HepG2 (cell line): ENCODE measurements at regions not wholly inside any gene's neighbourhood (a gene's known extent, or its start where the extent isn't known, plus 50 kb on each side); places are given as distances from the start of the nearest gene placed in this dataset.

Source experiments
- ATAC-seq: fragments of 200-7000 bp; cut with Tn5 transposase; 3 replicates; pipeline ENCODE4 v1.9.1; 2020; ENCODE audit warnings: mild to moderate bottlenecking, moderate library complexity
- BruUV-seq: library from RNA; stranded (reverse); fragments of 400-500 nt; replicated peaks from 2 replicates; lab custom pipeline; 2021; lab: Mats Ljungman, UMichigan
- CTCF ChIA-PET: fragments of 300-600 bp; formaldehyde crosslinking; extraction: SDS; loops from one replicate; lab custom pipeline; 2021; ENCODE audit warnings: low total read pairs, inconsistent platforms, low intra/inter-chr PET ratio; lab: Yijun Ruan, JAX
- POLR2A ChIA-PET: fragments of 350-600 bp; sonication (Branson Sonifier 250); formaldehyde crosslinking; loops from one replicate; lab custom pipeline; 2020; ENCODE audit warnings: antibody characterized with exemption, inconsistent platforms; lab: Yijun Ruan, JAX
- DNase-seq: peaks from one replicate; pipeline ENCODE4 v3.0.0-alpha.2; 2015; ENCODE audit warnings: low spot score
- FAIRE-seq: peaks from 3 replicates; lab custom pipeline; 2011; peaks lifted over from hg19 to GRCh38; lab: Jason Lieb, UNC
- H2AFZ ChIP-seq: one replicate; pipeline ENCODE4 v1.6.1; 2011; ENCODE audit warnings: low read length, inconsistent platforms
- H3K27ac ChIP-seq: fragments of 300-600 bp; 3 replicates; pipeline ENCODE4 v1.8.0; 2011; ENCODE audit warnings: mixed run types, mild to moderate bottlenecking, mixed read lengths, low read length, inconsistent platforms; ENCODE audit not compliant: insufficient read depth; ENCODE audit errors: extremely low read length
- H3K27me3 ChIP-seq, 2 experiments: fragments of 200-600 bp in 1 of 2; 2 replicates in 1 of 2; 3 replicates in 1 of 2; pipeline versions ENCODE4 v1.6.0 to v1.8.0; 2011; ENCODE audit warnings: low read length in 2 of 2, mild to moderate bottlenecking in 2 of 2, moderate library complexity in 2 of 2, inconsistent platforms in 1 of 2; ENCODE audit not compliant: insufficient read depth in 2 of 2, control insufficient read depth in 1 of 2
- H3K36me3 ChIP-seq, 2 experiments: fragments of 200-600 bp in 1 of 2; replicated peaks in 1 of 2; 2 replicates in 1 of 2; 3 replicates in 1 of 2; pipeline versions ENCODE4 v1.5.1 to v1.8.0; 2011; ENCODE audit warnings: low read length in 2 of 2, inconsistent platforms in 1 of 2; ENCODE audit not compliant: insufficient read depth in 2 of 2, control insufficient read depth in 1 of 2
- H3K4me1 ChIP-seq: 2 replicates; pipeline ENCODE4 v1.5.1; 2012; ENCODE audit warnings: low read length, inconsistent platforms; ENCODE audit not compliant: insufficient read depth
- H3K4me2 ChIP-seq: 2 replicates; pipeline ENCODE4 v1.6.0; 2011; ENCODE audit warnings: low read depth, low read length, inconsistent platforms
- H3K4me3 ChIP-seq, 3 experiments: fragments of 200-600 bp in 1 of 3; sonication (generic), shearing (Covaris generic) in 1 of 3; replicated peaks in 1 of 3; 2 replicates each; pipeline ENCODE4 v1.5.1; 2011 to 2016; ENCODE audit warnings: low read length in 3 of 3, inconsistent platforms in 2 of 3, low read depth in 2 of 3, mild to moderate bottlenecking in 2 of 3, control low read depth in 1 of 3, mixed read lengths in 1 of 3; ENCODE audit not compliant: insufficient read depth in 1 of 3
- H3K79me2 ChIP-seq: one replicate; pipeline ENCODE4 v1.6.1; 2011; ENCODE audit warnings: low read length, inconsistent platforms; ENCODE audit not compliant: insufficient read depth
- H3K9ac ChIP-seq: 2 replicates; pipeline ENCODE4 v1.6.0; 2011; ENCODE audit warnings: mild to moderate bottlenecking, low read depth, low read length, inconsistent platforms; ENCODE audit not compliant: insufficient read depth
- H3K9me3 ChIP-seq: 2 replicates; pipeline ENCODE4 v1.5.1; 2012; ENCODE audit warnings: mild to moderate bottlenecking, low read length
- H4K20me1 ChIP-seq: 2 replicates; pipeline ENCODE4 v1.6.0; 2011; ENCODE audit warnings: inconsistent platforms, mild to moderate bottlenecking, low read length, moderate library complexity; ENCODE audit not compliant: insufficient read depth
- CBFB ChIP-seq: sonication (generic); formaldehyde crosslinking; IDR thresholded peaks from 2 replicates; pipeline ENCODE4 v1.4.0; 2020; ENCODE audit warnings: missing genetic modification reagents
- NFIB ChIP-seq: sonication (generic); formaldehyde crosslinking; IDR thresholded peaks from 2 replicates; pipeline ENCODE4 v1.9.0; 2021; ENCODE audit warnings: missing genetic modification reagents, mild to moderate bottlenecking, borderline replicate concordance
- NONO ChIP-seq, 2 experiments: fragments of 450-650 bp in 1 of 2; sonication (generic) in 1 of 2; formaldehyde crosslinking in 1 of 2; IDR thresholded peaks in 1 of 2; conservative IDR thresholded peaks in 1 of 2; 2 replicates each; pipeline versions ENCODE4 v1.6.1 to v1.8.0; 2017 to 2022; ENCODE audit warnings: mild to moderate bottlenecking in 1 of 2, missing genetic modification reagents in 1 of 2, moderate library complexity in 1 of 2
- PBX3 ChIP-seq: sonication (generic); formaldehyde crosslinking; IDR thresholded peaks from 2 replicates; pipeline ENCODE4 v1.8.1; 2023; ENCODE audit warnings: missing genetic modification reagents, inconsistent platforms, borderline replicate concordance
- PRDM10 ChIP-seq: sonication (generic); formaldehyde crosslinking; IDR thresholded peaks from 2 replicates; pipeline ENCODE4 v1.4.0; 2020; ENCODE audit warnings: low read depth, missing genetic modification reagents
- RBM22 ChIP-seq: fragments of 200-400 bp; formaldehyde crosslinking; optimal IDR thresholded peaks from 2 replicates; pipeline ENCODE3; 2017; ENCODE audit warnings: mild to moderate bottlenecking, low read length, moderate library complexity
- XBP1 ChIP-seq: sonication (generic); formaldehyde crosslinking; IDR thresholded peaks from 2 replicates; pipeline ENCODE4 v1.5.0; 2020; ENCODE audit warnings: missing genetic modification reagents
- YY1 ChIP-seq: IDR thresholded peaks from 2 replicates; pipeline ENCODE4 v1.6.1; 2011; ENCODE audit warnings: low read length, low read depth, moderate library complexity, mild to moderate bottlenecking; ENCODE audit not compliant: insufficient read depth, insufficient replicate concordance
- ZNF253 ChIP-seq: sonication (generic); formaldehyde crosslinking; IDR thresholded peaks from 2 replicates; pipeline ENCODE4 v1.8.0; 2022; ENCODE audit warnings: mild to moderate bottlenecking, missing genetic modification reagents, borderline replicate concordance
- ZNF569 ChIP-seq: sonication (generic); formaldehyde crosslinking; IDR thresholded peaks from 2 replicates; pipeline ENCODE4 v1.5.0; 2020; ENCODE audit warnings: mild to moderate bottlenecking, missing genetic modification reagents, moderate library complexity, borderline replicate concordance
- ZNF644 ChIP-seq: IDR thresholded peaks from 2 replicates; pipeline ENCODE4 v1.6.1; 2016; ENCODE audit warnings: low read depth
- ZSCAN31 ChIP-seq: sonication (generic); formaldehyde crosslinking; IDR thresholded peaks from 2 replicates; pipeline ENCODE4 v1.5.0; 2020; ENCODE audit warnings: low read depth, mild to moderate bottlenecking, missing genetic modification reagents
- WGBS: methylation state at CpG from one replicate; pipeline ENCODE4 v1.1.6; 2017; ENCODE audit warnings: low lambda C conversion rate; 5-methylcytosine and 5-hydroxymethylcytosine counted together
- in situ Hi-C: cut with HindIII; loops from 2 replicates; pipeline ENCODE4 v1.10.0; 2017; ENCODE audit warnings: low pct_unique_long_range_greater_than_20kb; ENCODE audit not compliant: extremely low pct_ligation_motif_present
- intact Hi-C: fragments of 100-400 bp; cut with micrococcal nuclease; formaldehyde crosslinking; loops from one replicate; pipeline ENCODE4 v1.10.0; 2022; ENCODE audit not compliant: unreplicated experiment
- TF ChIP-seq, protein P1 (sequence below): sonication (generic); formaldehyde crosslinking; IDR thresholded peaks from 2 replicates; pipeline ENCODE4 v1.4.0; 2020; ENCODE audit warnings: missing genetic modification reagents

- H3K9ac ChIP-seq = no peak overlapping the region
- ChIA-PET CTCF (no interaction called here), POLR2A (no interaction called here)
- BruUV-seq = no TSS peak
- intact Hi-C loops (no loop called here), in situ Hi-C loops (no loop called here)
- H3K4me2 ChIP-seq = no peak overlapping the region
- DNase-seq = no peak
- H4K20me1 ChIP-seq = no peaks in the 10 kb centered on the region
- H2AFZ ChIP-seq = no peak overlapping the region
- WGBS = 0% methylated on average over 1 of the region's 1 CpG
- no peaks in the 10 kb centered on the region for H3K27me3 ChIP-seq
- H3K4me3 ChIP-seq = no peak overlapping the region
- no peaks in the 10 kb centered on the region for H3K36me3 ChIP-seq
- no peaks in the 10 kb centered on the region for H3K79me2 ChIP-seq
- H3K27ac ChIP-seq = no peak overlapping the region
- no peak for TF ChIP-seq NFIB (CRISPR knock-in tag)
- no peak for TF ChIP-seq PRDM10 (CRISPR knock-in tag)
- no peak for TF ChIP-seq RBM22
- no peak for TF ChIP-seq PBX3 (CRISPR knock-in tag)
- TF ChIP-seq, protein P1, sequence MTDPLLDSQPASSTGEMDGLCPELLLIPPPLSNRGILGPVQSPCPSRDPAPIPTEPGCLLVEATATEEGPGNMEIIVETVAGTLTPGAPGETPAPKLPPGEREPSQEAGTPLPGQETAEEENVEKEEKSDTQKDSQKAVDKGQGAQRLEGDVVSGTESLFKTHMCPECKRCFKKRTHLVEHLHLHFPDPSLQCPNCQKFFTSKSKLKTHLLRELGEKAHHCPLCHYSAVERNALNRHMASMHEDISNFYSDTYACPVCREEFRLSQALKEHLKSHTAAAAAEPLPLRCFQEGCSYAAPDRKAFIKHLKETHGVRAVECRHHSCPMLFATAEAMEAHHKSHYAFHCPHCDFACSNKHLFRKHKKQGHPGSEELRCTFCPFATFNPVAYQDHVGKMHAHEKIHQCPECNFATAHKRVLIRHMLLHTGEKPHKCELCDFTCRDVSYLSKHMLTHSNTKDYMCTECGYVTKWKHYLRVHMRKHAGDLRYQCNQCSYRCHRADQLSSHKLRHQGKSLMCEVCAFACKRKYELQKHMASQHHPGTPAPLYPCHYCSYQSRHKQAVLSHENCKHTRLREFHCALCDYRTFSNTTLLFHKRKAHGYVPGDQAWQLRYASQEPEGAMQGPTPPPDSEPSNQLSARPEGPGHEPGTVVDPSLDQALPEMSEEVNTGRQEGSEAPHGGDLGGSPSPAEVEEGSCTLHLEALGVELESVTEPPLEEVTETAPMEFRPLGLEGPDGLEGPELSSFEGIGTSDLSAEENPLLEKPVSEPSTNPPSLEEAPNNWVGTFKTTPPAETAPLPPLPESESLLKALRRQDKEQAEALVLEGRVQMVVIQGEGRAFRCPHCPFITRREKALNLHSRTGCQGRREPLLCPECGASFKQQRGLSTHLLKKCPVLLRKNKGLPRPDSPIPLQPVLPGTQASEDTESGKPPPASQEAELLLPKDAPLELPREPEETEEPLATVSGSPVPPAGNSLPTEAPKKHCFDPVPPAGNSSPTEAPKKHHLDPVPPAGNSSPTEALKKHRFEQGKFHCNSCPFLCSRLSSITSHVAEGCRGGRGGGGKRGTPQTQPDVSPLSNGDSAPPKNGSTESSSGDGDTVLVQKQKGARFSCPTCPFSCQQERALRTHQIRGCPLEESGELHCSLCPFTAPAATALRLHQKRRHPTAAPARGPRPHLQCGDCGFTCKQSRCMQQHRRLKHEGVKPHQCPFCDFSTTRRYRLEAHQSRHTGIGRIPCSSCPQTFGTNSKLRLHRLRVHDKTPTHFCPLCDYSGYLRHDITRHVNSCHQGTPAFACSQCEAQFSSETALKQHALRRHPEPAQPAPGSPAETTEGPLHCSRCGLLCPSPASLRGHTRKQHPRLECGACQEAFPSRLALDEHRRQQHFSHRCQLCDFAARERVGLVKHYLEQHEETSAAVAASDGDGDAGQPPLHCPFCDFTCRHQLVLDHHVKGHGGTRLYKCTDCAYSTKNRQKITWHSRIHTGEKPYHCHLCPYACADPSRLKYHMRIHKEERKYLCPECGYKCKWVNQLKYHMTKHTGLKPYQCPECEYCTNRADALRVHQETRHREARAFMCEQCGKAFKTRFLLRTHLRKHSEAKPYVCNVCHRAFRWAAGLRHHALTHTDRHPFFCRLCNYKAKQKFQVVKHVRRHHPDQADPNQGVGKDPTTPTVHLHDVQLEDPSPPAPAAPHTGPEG = no peak
- TF ChIP-seq XBP1 (CRISPR knock-in tag) = no peak
- no peak for TF ChIP-seq ZNF569 (CRISPR knock-in tag)
- no peak for TF ChIP-seq CBFB (CRISPR knock-in tag)
- no peak for TF ChIP-seq NONO (IDR thresholded peaks at IDR 0.05)
- no peak for TF ChIP-seq NONO (CRISPR knock-in tag; conservative IDR thresholded peaks at IDR 0.05)
- no peak for TF ChIP-seq ZNF253 (CRISPR knock-in tag)
- no peak for TF ChIP-seq ZSCAN31 (CRISPR knock-in tag)
- no peak for TF ChIP-seq ZNF644 (CRISPR knock-in tag)
- no peak for TF ChIP-seq YY1
- FAIRE-seq = no peak
- no peaks in the 10 kb centered on the region for H3K9me3 ChIP-seq
- ATAC-seq = no peak
- H3K4me1 ChIP-seq = no peaks in the 10 kb centered on the region
These were observed 428.2 kb upstream of the POT1 start for GRCh38 chr7:125357676-125358455.
